ENCODE measurements at regions not wholly inside any gene's neighbourhood (a gene's known extent, or its start where the extent isn't known, plus 50 kb on each side); places are given as distances from the start of the nearest gene placed in this dataset.

DNA sequence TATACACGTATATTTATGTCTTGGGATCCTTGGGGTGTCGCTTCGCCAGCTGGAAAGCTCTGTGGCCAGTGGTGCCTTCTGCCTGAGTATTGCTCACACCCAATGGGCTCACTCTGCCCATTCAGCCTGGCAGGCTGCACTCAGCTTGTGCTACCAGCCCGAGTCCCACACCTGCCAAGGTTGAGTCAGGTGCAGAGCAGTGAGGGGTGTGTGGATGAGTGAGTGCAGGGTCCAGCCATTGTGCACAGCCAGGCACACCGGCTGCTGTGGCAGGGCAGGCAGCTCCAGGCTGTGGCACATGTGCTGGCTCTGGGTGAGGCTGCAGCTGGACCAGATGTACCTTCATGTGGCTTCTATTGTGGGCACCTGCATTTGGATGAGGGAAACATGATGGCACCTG, 496.9 kb upstream of the LINC00305 start:
- Mint-ChIP-seq H3K27me3 (ENCODE audit: unreplicated experiment) (no peaks in the 10 kb centered on the region), H3K4me3 (ENCODE audit: unreplicated experiment) (no peak overlapping the region), H3K27ac (ENCODE audit: unreplicated experiment) (no peak overlapping the region)

GRCh38 chr18:64639536-64639935, 490.6 kb upstream of the LINC00305 start:
- Mint-ChIP-seq H3K4me1 (ENCODE audit: unreplicated experiment) (no peaks in the 10 kb centered on the region), H3K4me3 (ENCODE audit: unreplicated experiment) (no peak overlapping the region), H3K27me3 (ENCODE audit: unreplicated experiment) (no peaks in the 10 kb centered on the region), H3K27ac (ENCODE audit: unreplicated experiment) (no peak overlapping the region), H3K9me3 (ENCODE audit: unreplicated experiment) (no peaks in the 10 kb centered on the region), H3K36me3 (ENCODE audit: unreplicated experiment) (no peaks in the 10 kb centered on the region)
- no peak for DNase-seq (ENCODE audit: extremely low spot score, unreplicated experiment)
- TF ChIP-seq CTCF (IDR thresholded peaks at IDR 0.05): no peak

More for the DNA sequence above, 496.9 kb upstream of the LINC00305 start:
- no peak for TF ChIP-seq CTCF (IDR thresholded peaks at IDR 0.05)
- H3K9me3 Mint-ChIP-seq (ENCODE audit: unreplicated experiment): no peaks in the 10 kb centered on the region
- DNase-seq (ENCODE audit: extremely low spot score, unreplicated experiment): no peak
- H3K36me3 Mint-ChIP-seq (ENCODE audit: unreplicated experiment): no peaks in the 10 kb centered on the region
- H3K4me1 Mint-ChIP-seq (ENCODE audit: unreplicated experiment): no peaks in the 10 kb centered on the region

- no peak for TF ChIP-seq CTCF (IDR thresholded peaks at IDR 0.05)
- Mint-ChIP-seq H3K27ac (ENCODE audit: unreplicated experiment) (no peak overlapping the region), H3K9me3 (ENCODE audit: unreplicated experiment) (peaks cover 17% of the 10 kb centered on the region), H3K36me3 (ENCODE audit: unreplicated experiment) (no peaks in the 10 kb centered on the region), H3K4me1 (ENCODE audit: unreplicated experiment) (no peaks in the 10 kb centered on the region), H3K4me3 (ENCODE audit: unreplicated experiment) (no peak overlapping the region), H3K27me3 (ENCODE audit: unreplicated experiment) (no peaks in the 10 kb centered on the region)
- DNase-seq (ENCODE audit: extremely low spot score, unreplicated experiment): no peak
Observed at GRCh38 chr18:64620971-64621560, 472.2 kb upstream of the LINC00305 start.

DNA sequence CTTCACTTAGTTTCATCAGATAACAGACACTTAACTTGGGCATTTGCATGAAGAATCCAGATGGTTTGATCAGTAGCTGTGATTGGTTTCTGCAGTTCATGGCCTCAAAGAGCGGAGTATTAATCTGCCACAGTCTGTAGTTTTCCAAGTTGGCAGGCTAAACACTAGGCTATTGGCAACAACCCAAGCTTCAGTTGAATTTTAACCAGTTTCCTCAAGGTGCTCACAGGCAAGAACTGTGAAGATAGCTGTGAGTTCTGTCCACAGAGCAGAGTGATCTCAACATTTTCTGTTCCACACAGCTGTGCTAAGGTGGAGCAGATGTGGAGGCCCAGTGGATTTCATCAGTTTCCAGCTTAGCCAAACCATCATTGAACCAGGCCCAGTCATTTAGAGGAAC, 469.5 kb upstream of the LINC00305 start:
- H3K4me3 Mint-ChIP-seq (ENCODE audit: unreplicated experiment): no peak overlapping the region
- peaks cover 17% of the 10 kb centered on the region for H3K9me3 Mint-ChIP-seq (ENCODE audit: unreplicated experiment)
- no peaks in the 10 kb centered on the region for H3K4me1 Mint-ChIP-seq (ENCODE audit: unreplicated experiment)
- H3K36me3 Mint-ChIP-seq (ENCODE audit: unreplicated experiment): no peaks in the 10 kb centered on the region
- H3K27me3 Mint-ChIP-seq (ENCODE audit: unreplicated experiment): no peaks in the 10 kb centered on the region
- H3K27ac Mint-ChIP-seq (ENCODE audit: unreplicated experiment): no peak overlapping the region
- DNase-seq (ENCODE audit: extremely low spot score, unreplicated experiment): no peak
- TF ChIP-seq CTCF (IDR thresholded peaks at IDR 0.05): no peak

GRCh38 chr18:64615021-64615420, 466.1 kb upstream of the LINC00305 start:
- H3K27me3 Mint-ChIP-seq (ENCODE audit: unreplicated experiment): no peaks in the 10 kb centered on the region
- no peak for DNase-seq (ENCODE audit: extremely low spot score, unreplicated experiment)
- no peak overlapping the region for H3K4me3 Mint-ChIP-seq (ENCODE audit: unreplicated experiment)
- TF ChIP-seq CTCF (IDR thresholded peaks at IDR 0.05): no peak
- no peak overlapping the region for H3K27ac Mint-ChIP-seq (ENCODE audit: unreplicated experiment)
- H3K36me3 Mint-ChIP-seq (ENCODE audit: unreplicated experiment): no peaks in the 10 kb centered on the region
- no peaks in the 10 kb centered on the region for H3K4me1 Mint-ChIP-seq (ENCODE audit: unreplicated experiment)
- peaks cover 19% of the 10 kb centered on the region for H3K9me3 Mint-ChIP-seq (ENCODE audit: unreplicated experiment)

Measured in osteocyte (in vitro differentiated cells).